GM21528 (cell line): ENCODE measurements at regions not wholly inside any gene's neighbourhood (a gene's known extent, or its start where the extent isn't known, plus 50 kb on each side); places are given as distances from the start of the nearest gene placed in this dataset.

Experiments
- ATAC-seq: cut with Tn5 transposase; IDR thresholded peaks from one replicate; pipeline ENCODE4 v1.9.1; 2021; ENCODE audit warnings: mild to moderate bottlenecking, moderate library complexity; ENCODE audit not compliant: unreplicated experiment, low FRiP score

- ATAC-seq: no peak
Measured at GRCh38 chr11:110807801-110808200, 95.6 kb upstream of the ARHGAP20 start.

DNA sequence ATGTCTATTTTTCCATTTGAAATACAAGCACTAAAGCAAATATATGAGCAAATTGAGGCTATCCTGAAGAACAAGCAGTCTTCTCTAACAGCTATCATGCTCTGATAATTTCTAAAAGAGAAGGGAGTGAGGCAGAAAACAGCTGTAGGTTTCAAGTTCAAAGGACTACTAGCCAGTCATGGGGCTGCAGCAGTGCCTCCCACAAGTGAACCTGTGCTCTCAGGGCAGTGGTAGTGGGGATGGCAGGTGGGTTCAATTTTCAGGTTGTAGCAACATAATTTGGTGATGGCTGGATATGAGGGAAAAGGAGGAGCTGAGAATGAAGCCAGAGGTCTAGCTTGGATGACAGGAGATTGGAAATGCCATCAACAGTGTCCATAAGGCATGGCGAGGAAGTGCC is 93.5 kb upstream of the ARHGAP20 start:
- ATAC-seq: no peak

- no peak for ATAC-seq
Measured at GRCh38 chr11:110802162-110802561, 89.9 kb upstream of the ARHGAP20 start.

GRCh38 chr11:110801328-110801727 is 89.1 kb upstream of the ARHGAP20 start:
- ATAC-seq: no peak

- no peak for ATAC-seq
Measured at GRCh38 chr11:110798201-110798900, 86.1 kb upstream of the ARHGAP20 start.

DNA sequence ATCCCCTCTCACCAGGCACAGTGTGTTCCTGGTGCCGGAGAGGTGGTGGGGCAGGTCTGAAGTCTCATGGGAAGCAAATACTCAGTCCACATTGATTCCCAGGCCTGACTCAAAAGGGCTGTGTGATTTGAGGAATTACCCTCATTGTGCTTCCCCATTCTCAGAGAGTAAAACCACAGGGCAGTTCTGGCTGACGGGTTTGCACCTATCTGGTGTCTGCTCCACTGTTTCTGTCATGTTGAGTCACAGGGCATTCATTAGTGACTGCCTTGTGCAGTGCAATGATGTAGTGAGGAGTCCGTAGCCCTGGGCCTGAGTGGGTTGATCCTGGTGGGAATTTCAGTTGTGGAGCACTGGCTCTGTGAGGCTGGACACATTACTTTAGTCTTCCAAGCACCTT is 85.2 kb upstream of the ARHGAP20 start:
- ATAC-seq: peak; percentile 84

GRCh38 chr11:110795112-110795624 is 82.9 kb upstream of the ARHGAP20 start:
- no peak for ATAC-seq

GRCh38 chr11:110793556-110793955 is 81.3 kb upstream of the ARHGAP20 start:
- ATAC-seq: no peak

- no peak for ATAC-seq
Measured at GRCh38 chr11:110791621-110792020, 79.4 kb upstream of the ARHGAP20 start.

DNA sequence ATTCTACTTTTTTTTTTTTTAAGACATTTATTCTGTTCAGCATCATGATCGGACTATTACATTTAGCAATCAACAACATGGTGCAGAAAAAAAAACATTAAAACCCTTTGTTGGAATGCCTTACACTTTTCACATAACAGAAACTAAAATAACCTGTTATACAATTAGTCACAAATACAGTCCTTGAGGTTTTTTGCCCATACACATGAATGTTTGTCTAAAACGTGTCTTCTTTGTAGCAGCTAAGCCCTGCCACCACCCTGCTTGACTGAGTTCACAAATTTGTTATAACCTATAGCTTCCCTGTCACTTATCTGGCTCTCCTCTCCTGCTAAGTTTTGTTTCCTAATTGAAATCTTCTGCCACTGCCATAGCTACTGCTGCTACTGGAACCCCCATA is 75.4 kb upstream of the ARHGAP20 start:
- ATAC-seq: no peak

- ATAC-seq: no peak
Measured at GRCh38 chr11:110786226-110786902, 74.1 kb upstream of the ARHGAP20 start.

DNA sequence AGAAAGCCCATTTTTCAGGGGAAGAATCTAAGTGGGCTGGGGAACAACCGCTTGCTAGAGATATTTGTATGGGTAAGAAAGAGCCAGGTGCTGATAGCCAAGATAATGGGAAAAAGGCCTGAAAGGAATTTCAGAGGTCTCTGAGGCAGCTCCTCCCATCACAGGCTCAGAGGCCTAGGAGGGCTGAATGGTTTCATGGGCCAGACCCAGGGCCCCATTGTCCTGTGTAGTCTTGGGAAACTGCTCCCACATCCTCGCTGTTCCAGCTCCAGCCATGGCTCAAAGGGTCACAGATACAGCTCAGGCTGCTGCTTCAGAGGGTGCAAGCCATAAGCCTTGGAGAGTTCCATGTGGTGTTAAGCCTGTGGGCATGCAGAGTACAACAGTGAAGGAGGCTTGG is 73.2 kb upstream of the ARHGAP20 start:
- no peak for ATAC-seq

DNA sequence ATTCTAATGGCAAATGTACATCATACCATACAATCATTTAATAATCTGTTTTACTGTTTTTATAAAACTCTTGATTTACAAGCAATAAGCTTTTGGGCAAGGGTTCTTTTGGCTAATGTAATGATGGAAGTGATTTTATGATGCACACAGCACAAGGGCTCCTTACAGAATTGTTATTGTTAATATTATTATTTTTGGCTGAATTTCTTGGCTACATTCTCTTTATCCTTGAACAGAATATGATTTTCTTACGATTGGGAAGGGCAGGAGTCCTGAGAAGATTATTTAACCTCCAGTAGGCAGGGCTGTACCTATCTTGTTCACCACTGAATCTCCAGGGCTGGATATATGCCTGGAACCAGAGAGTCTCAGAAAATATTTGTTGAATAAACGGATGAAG is 70.4 kb upstream of the ARHGAP20 start:
- no peak for ATAC-seq

GRCh38 chr11:110779108-110779507 is 66.9 kb upstream of the ARHGAP20 start:
- ATAC-seq: no peak

DNA sequence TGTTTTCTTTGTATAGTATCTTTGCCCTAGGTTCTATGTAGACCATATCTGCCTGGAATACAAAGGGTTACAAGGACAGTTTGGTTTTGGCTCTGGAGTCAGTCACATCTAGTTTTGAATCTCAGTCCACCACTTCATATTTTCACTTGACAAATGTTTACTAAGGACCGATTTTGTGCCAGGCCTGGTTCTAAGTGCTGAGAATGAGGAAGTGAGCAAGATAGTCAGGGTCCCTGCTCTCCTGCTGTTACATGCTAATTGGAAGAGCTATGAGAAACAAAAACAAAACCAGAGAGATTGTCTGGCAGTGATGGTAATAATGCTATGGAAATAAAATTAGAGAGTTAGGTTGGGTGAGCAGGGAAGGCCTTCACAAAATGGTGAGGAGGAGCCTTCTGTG is 66.1 kb upstream of the ARHGAP20 start:
- ATAC-seq: no peak

DNA sequence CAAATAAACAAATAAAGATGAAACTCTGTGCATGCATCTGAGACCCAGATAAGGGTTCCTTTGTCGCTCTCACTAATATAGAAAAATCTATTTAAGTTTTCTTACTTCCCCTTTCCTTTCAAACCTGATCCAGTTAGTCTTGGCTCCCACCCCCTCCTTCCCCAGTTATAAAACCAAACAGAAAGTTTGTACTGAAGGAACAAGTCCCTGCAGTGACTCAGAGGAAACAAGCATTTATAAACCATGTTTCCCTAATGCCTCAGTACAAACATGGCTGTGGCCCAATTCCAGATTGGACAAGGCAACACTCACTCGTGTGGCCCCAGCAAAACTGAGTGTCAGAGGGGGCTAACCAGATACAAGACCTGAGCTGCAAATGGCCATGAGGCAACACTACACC is 65.5 kb upstream of the ARHGAP20 start:
- ATAC-seq: no peak

- ATAC-seq: no peak
Measured at GRCh38 chr11:110776081-110776480, 63.8 kb upstream of the ARHGAP20 start.

DNA sequence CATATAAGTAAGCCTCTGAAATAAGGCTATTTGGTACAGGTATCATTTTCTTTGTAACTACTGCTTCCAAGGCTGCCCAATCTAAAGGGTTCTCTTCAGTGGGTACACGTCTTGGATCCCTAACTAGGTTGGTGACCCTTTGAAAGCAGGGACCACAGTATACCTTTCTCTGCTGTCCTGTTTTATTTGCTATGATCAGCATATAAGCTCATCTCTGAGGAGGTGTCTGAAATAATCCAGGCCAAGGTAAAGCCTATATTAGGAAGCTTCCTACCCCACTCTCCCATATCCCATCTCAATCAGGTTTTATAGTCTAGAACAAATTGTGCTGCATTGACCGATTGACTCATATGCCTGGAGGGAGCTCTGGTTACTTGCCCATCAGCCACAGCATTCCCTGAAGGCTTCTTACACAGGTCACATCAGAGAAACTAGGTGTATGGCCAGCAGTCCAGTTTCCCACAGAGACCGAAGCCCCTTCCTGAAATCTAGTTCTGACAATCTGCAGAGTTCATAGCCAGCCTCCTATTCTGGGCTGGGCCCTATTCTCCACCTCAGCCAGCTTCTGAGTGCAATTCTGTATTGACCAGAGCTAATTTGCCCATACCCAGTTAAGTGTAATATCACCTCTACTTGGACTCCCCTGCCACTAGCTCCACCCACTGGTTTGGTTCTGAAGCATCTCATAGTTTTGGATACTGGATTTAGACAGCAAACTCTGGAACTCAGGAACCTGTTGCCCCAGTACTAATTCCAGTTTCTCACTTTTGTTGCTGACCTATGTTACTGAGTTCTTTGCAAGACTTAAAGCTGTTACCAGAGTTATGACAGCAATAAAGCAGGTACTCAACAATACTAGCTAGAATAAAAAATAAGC is 62.1 kb upstream of the ARHGAP20 start:
- no peak for ATAC-seq

GRCh38 chr11:110773442-110773841 is 61.2 kb upstream of the ARHGAP20 start:
- ATAC-seq: no peak

DNA sequence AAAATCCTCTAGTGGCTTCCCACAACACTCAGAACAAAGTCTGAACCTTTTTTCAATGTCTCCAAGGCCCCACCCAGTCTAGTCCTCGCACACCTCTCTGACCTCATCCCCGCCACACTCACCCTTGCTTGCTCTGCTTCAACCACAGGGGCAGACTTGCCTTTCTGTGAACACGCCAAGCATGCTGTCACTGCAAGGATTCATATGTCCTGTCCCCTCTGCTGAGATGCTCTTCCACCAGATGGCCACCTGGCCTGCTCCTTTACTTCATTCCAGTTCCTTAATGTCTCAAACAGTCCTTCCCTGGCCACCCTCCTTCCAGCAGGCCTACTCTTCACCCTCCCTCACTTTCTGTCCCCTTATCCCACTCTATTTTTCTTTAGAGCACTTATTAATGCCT is 60.6 kb upstream of the ARHGAP20 start:
- no peak for ATAC-seq

DNA sequence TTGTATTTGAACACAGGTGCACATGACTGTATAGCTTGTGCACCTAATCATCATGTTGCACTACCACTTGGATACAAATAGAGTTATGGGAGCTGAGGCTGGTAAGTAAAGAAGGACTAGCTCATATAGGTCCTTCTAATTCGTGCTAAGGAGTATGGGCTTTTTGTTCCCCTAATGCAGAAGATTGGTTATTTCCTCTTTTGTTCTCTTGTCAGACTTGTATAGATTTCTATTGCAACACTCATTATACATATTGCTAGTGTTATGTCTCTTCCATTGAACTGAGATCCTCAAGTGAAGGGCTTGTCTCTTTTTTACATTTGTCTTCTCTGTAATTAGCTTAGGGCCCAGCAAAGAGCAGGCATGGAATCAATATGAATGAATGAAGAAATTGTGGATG is 54.1 kb upstream of the ARHGAP20 start:
- no peak for ATAC-seq
